H1 (cell line): ENCODE measurements at regions not wholly inside any gene's neighbourhood (a gene's known extent, or its start where the extent isn't known, plus 50 kb on each side); places are given as distances from the start of the nearest gene placed in this dataset.

Experiments used
- CTCF ChIA-PET: fragments of 300-600 bp; sonication (Branson Sonifier 250); formaldehyde crosslinking; loops from one replicate; lab custom pipeline; 2021; ENCODE audit not compliant: partially characterized antibody; lab: Charles Lee
- POLR2A ChIA-PET: fragments of 300-600 bp; sonication (Branson Sonifier 250); formaldehyde crosslinking; loops from one replicate; lab custom pipeline; 2021; ENCODE audit warnings: inconsistent platforms; ENCODE audit not compliant: partially characterized antibody; lab: Charles Lee
- DNase-seq, 2 experiments: peaks; one replicate each; pipeline versions ENCODE4 v3.0.0 to v3.0.0-alpha.2; 2010 to 2022; ENCODE audit warnings: low spot score in 2 of 2, low read depth in 1 of 2, mixed read lengths in 1 of 2
- FAIRE-seq: peaks from 2 replicates; lab custom pipeline; 2011; peaks lifted over from hg19 to GRCh38; lab: Jason Lieb, UNC
- H2AFZ ChIP-seq: 2 replicates; pipeline ENCODE4 v1.8.1; 2012; ENCODE audit warnings: low read length, inconsistent platforms
- H2AK5ac ChIP-seq: 2 replicates; pipeline ENCODE4 v1.6.1; 2013; ENCODE audit warnings: low read depth, low read length
- H2BK120ac ChIP-seq: replicated peaks from 2 replicates; pipeline ENCODE3; 2013; ENCODE audit warnings: low read depth, low read length, inconsistent platforms
- H2BK12ac ChIP-seq: 2 replicates; pipeline ENCODE4 v1.6.1; 2013; ENCODE audit warnings: low read depth, low read length
- H2BK15ac ChIP-seq: 2 replicates; pipeline ENCODE4 v1.6.1; 2013; ENCODE audit warnings: low read length
- H2BK20ac ChIP-seq: 2 replicates; pipeline ENCODE4 v1.6.1; 2013; ENCODE audit warnings: low read length
- H2BK5ac ChIP-seq: 2 replicates; pipeline ENCODE4 v1.6.1; 2013; ENCODE audit warnings: low read depth, low read length
- H3K14ac ChIP-seq: 2 replicates; pipeline ENCODE4 v1.6.1; 2013; ENCODE audit warnings: inconsistent platforms; ENCODE audit not compliant: insufficient read length
- H3K18ac ChIP-seq: 2 replicates; pipeline ENCODE4 v1.6.1; 2013; ENCODE audit warnings: low read length; ENCODE audit errors: extremely low read depth
- H3K23ac ChIP-seq: 2 replicates; pipeline ENCODE4 v1.6.1; 2013; ENCODE audit warnings: inconsistent platforms; ENCODE audit not compliant: insufficient read length
- H3K23me2 ChIP-seq: 2 replicates; pipeline ENCODE4 v1.6.1; 2013; ENCODE audit warnings: low read depth, low read length
- H3K27ac ChIP-seq: 2 replicates; pipeline ENCODE4 v1.6.1; 2011; ENCODE audit warnings: low read depth, low read length, inconsistent platforms
- H3K27me3 ChIP-seq, 4 experiments: replicated peaks in 1 of 4; 1 replicate in 1 of 4; 2 replicates in 3 of 4; pipeline versions ENCODE4 v1.6.1 to v1.8.1; 2011 to 2013; ENCODE audit warnings: low read length in 3 of 4, mild to moderate bottlenecking in 3 of 4, inconsistent platforms in 2 of 4, mixed read lengths in 2 of 4, moderate library complexity in 1 of 4; ENCODE audit not compliant: control insufficient read depth in 3 of 4, insufficient read depth in 3 of 4; ENCODE audit errors: extremely low read depth in 1 of 4
- H3K36me3 ChIP-seq, 4 experiments: 2 replicates each; pipeline versions ENCODE4 v1.6.1 to v1.8.1; 2011 to 2013; ENCODE audit warnings: mild to moderate bottlenecking in 4 of 4, low read length in 3 of 4, moderate library complexity in 2 of 4, control low read depth in 1 of 4, inconsistent platforms in 1 of 4; ENCODE audit not compliant: insufficient read depth in 4 of 4, control insufficient read depth in 2 of 4
- H3K4ac ChIP-seq: replicated peaks from 2 replicates; pipeline ENCODE3; 2013; ENCODE audit warnings: low read length, low read depth, mixed read lengths, inconsistent platforms; ENCODE audit not compliant: insufficient read length
- H3K4me1 ChIP-seq, 4 experiments: replicated peaks in 1 of 4; 1 replicate in 1 of 4; 2 replicates in 3 of 4; pipeline versions ENCODE4 v1.6.1 to v1.8.1; 2011 to 2013; ENCODE audit warnings: low read length in 3 of 4, inconsistent platforms in 2 of 4, mixed read lengths in 1 of 4; ENCODE audit not compliant: insufficient read depth in 4 of 4, control insufficient read depth in 3 of 4
- H3K4me2 ChIP-seq, 2 experiments: 2 replicates each; pipeline versions ENCODE4 v1.6.1 to v1.8.1; 2011 to 2013; ENCODE audit warnings: low read depth in 2 of 2, low read length in 2 of 2, control low read depth in 1 of 2, inconsistent platforms in 1 of 2, mild to moderate bottlenecking in 1 of 2; ENCODE audit not compliant: insufficient read depth in 1 of 2
- H3K4me3 ChIP-seq, 4 experiments: fragments of 200-600, 300-600 bp in 1 of 4; sonication (generic), shearing (Covaris generic), sonication (Bioruptor Twin) in 1 of 4; 2 replicates each; pipeline versions ENCODE4 v1.5.1 to v1.8.1; 2011 to 2016; ENCODE audit warnings: low read length in 4 of 4, low read depth in 3 of 4, control low read depth in 2 of 4, inconsistent platforms in 2 of 4, mild to moderate bottlenecking in 2 of 4, mixed read lengths in 1 of 4, moderate library complexity in 1 of 4; ENCODE audit not compliant: insufficient read depth in 2 of 4; ENCODE audit errors: extremely low read depth in 1 of 4
- H3K56ac ChIP-seq: replicated peaks from 2 replicates; pipeline ENCODE3; 2013; ENCODE audit warnings: low read depth, mild to moderate bottlenecking, mixed read lengths, low read length, inconsistent platforms; ENCODE audit not compliant: insufficient read length
- H3K79me1 ChIP-seq: 2 replicates; pipeline ENCODE4 v1.6.1; 2013; ENCODE audit warnings: low read depth, low read length, control low read depth
- H3K79me2 ChIP-seq, 2 experiments: 2 replicates each; pipeline versions ENCODE4 v1.6.1 to v1.8.1; 2012 to 2013; ENCODE audit warnings: low read length in 2 of 2, mild to moderate bottlenecking in 2 of 2, inconsistent platforms in 1 of 2; ENCODE audit not compliant: insufficient read depth in 2 of 2, control insufficient read depth in 1 of 2
- H3K9ac ChIP-seq, 4 experiments: replicated peaks in 1 of 4; 1 replicate in 1 of 4; 2 replicates in 3 of 4; pipeline versions ENCODE4 v1.6.1 to v1.8.1; 2011 to 2013; ENCODE audit warnings: low read depth in 3 of 4, low read length in 3 of 4, control low read depth in 2 of 4, mild to moderate bottlenecking in 2 of 4, moderate library complexity in 2 of 4, inconsistent platforms in 1 of 4; ENCODE audit errors: extremely low read depth in 1 of 4
- H3K9me3 ChIP-seq, 2 experiments: 2 replicates each; pipeline versions ENCODE4 v1.6.1 to v1.8.1; 2012 to 2013; ENCODE audit warnings: mild to moderate bottlenecking in 2 of 2, moderate library complexity in 2 of 2, control low read depth in 1 of 2, inconsistent platforms in 1 of 2, low read depth in 1 of 2, low read length in 1 of 2, mixed read lengths in 1 of 2; ENCODE audit not compliant: insufficient read depth in 2 of 2
- H4K20me1 ChIP-seq, 2 experiments: replicated peaks in 1 of 2; 2 replicates each; pipeline versions ENCODE3 to v1.8.1; 2011 to 2013; ENCODE audit warnings: inconsistent platforms in 2 of 2, low read length in 2 of 2, mild to moderate bottlenecking in 1 of 2; ENCODE audit not compliant: insufficient read depth in 2 of 2, control insufficient read depth in 1 of 2
- H4K5ac ChIP-seq: 2 replicates; pipeline ENCODE4 v1.6.1; 2013; ENCODE audit warnings: low read length, low read depth, mixed read lengths, inconsistent platforms; ENCODE audit not compliant: insufficient read length
- H4K8ac ChIP-seq: 2 replicates; pipeline ENCODE4 v1.8.0; 2013; ENCODE audit warnings: mild to moderate bottlenecking, moderate library complexity, low read length, inconsistent platforms; ENCODE audit not compliant: insufficient read depth; ENCODE audit errors: extremely low read depth
- H4K91ac ChIP-seq: replicated peaks from 2 replicates; pipeline ENCODE3; 2013; ENCODE audit warnings: low read length, mixed read lengths, inconsistent platforms; ENCODE audit not compliant: insufficient read length
- ASH2L ChIP-seq: fragments of 200-600, 300-600 bp; sonication (generic); IDR thresholded peaks from one replicate; pipeline ENCODE4 v1.7.1; 2017; ENCODE audit warnings: low read length
- BACH1 ChIP-seq: IDR thresholded peaks from 2 replicates; pipeline ENCODE4 v1.6.1; 2012; ENCODE audit warnings: low read length, improper control_type of control experiment
- BRCA1 ChIP-seq: IDR thresholded peaks from 2 replicates; pipeline ENCODE4 v1.6.1; 2012; ENCODE audit warnings: low read depth, low read length, improper control_type of control experiment
- CEBPB ChIP-seq: IDR thresholded peaks from 2 replicates; pipeline ENCODE4 v1.6.1; 2012; ENCODE audit warnings: low read depth, low read length
- CHD1 ChIP-seq: IDR thresholded peaks from 2 replicates; pipeline ENCODE4 v1.6.1; 2012; ENCODE audit warnings: low read depth, low read length, improper control_type of control experiment
- CHD2 ChIP-seq: IDR thresholded peaks from 2 replicates; pipeline ENCODE4 v1.6.1; 2012; ENCODE audit warnings: low read length, improper control_type of control experiment
- JUND ChIP-seq: IDR thresholded peaks from 2 replicates; pipeline ENCODE4 v1.6.1; 2011; ENCODE audit warnings: mild to moderate bottlenecking, improper control_type of control experiment, low read length
- KDM1A ChIP-seq: fragments of 200-600, 300-600 bp; sonication (generic); IDR thresholded peaks from 2 replicates; pipeline ENCODE4 v1.7.1; 2016; ENCODE audit warnings: mild to moderate bottlenecking, low read length, borderline replicate concordance
- RBBP5 ChIP-seq: IDR thresholded peaks from 2 replicates; pipeline ENCODE4 v1.7.1; 2012; ENCODE audit warnings: low read depth, mild to moderate bottlenecking, inconsistent platforms, low read length, moderate library complexity, borderline replicate concordance
- RFX5 ChIP-seq: IDR thresholded peaks from 2 replicates; pipeline ENCODE4 v1.6.1; 2011; ENCODE audit warnings: low read depth, low read length, improper control_type of control experiment, borderline replicate concordance
- SIN3A ChIP-seq, 2 experiments: IDR thresholded peaks in 1 of 2; conservative IDR thresholded peaks in 1 of 2; 2 replicates each; pipeline ENCODE4 v1.6.1; 2011 to 2012; ENCODE audit warnings: low read length in 2 of 2, improper control_type of control experiment in 1 of 2, low read depth in 1 of 2, mild to moderate bottlenecking in 1 of 2
- SIRT6 ChIP-seq: IDR thresholded peaks from one replicate; pipeline ENCODE4 v1.7.1; 2012; ENCODE audit warnings: low read length, inconsistent platforms
- SP1 ChIP-seq: IDR thresholded peaks from 2 replicates; pipeline ENCODE4 v1.6.1; 2011; ENCODE audit warnings: low read depth, low read length
- SP2 ChIP-seq: IDR thresholded peaks from 2 replicates; pipeline ENCODE4 v1.6.1; 2012; ENCODE audit warnings: mild to moderate bottlenecking, low read length, inconsistent platforms
- SRF ChIP-seq: IDR thresholded peaks from 2 replicates; pipeline ENCODE4 v1.6.1; 2011; ENCODE audit warnings: mild to moderate bottlenecking, low read depth, low read length, moderate library complexity
- TAF1 ChIP-seq: IDR thresholded peaks from 2 replicates; pipeline ENCODE4 v1.6.1; 2011; ENCODE audit warnings: mild to moderate bottlenecking, low read depth, low read length
- YY1 ChIP-seq: IDR thresholded peaks from 2 replicates; pipeline ENCODE4 v1.6.1; 2011; ENCODE audit warnings: low read depth, mild to moderate bottlenecking, low read length
- WGBS, 2 experiments: shearing (Covaris generic) in 1 of 2; methylation state at CpG; one replicate each; pipeline versions ENCODE4 v1.1.6 to v1.1.7; 2013 to 2015; ENCODE audit warnings: low lambda C conversion rate in 2 of 2, mixed read lengths in 2 of 2, inconsistent platforms in 1 of 2, low coverage in 1 of 2, missing lambda C conversion rate in 1 of 2; ENCODE audit not compliant: insufficient replicate concordance in 2 of 2, insufficient coverage in 1 of 2, insufficient read length in 1 of 2; ENCODE audit errors: extremely low coverage in 1 of 2, missing lambda C conversion rate in 1 of 2; 5-methylcytosine and 5-hydroxymethylcytosine counted together

DNA sequence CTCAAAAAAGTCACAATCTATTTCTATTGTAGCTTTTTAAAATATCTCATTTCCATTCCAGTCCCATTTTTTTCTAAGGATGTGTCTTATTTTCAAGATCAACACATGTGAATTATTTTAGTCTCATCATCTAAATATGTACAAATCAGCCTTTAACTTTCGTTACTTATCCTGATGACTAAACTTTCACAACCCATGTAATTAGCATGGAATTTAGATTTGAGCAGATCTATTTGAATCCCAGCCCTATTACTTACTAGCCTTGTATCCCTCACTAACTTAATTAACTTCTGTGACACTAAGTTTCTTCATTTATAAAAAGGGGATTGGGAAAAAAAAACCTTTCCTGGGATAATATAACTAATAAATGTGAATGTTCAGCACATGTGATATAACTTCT is 81.1 kb downstream of the UFM1 start:
- Histone ChIP-seq H3K27me3 (no peaks in the 10 kb centered on the region), H4K91ac (no peak overlapping the region), H2BK120ac (no peak overlapping the region), H3K18ac (no peak overlapping the region), H2AK5ac (no peak overlapping the region), H4K5ac (no peak overlapping the region), H4K8ac (no peak overlapping the region), H3K9me3 (no peaks in the 10 kb centered on the region), H3K9ac (no peak overlapping the region), H2BK5ac (no peak overlapping the region), H3K4me2 (no peak overlapping the region), H3K56ac (no peak overlapping the region), H3K36me3 (no peaks in the 10 kb centered on the region; a peak in 1 of 8 replicates), H3K4ac (no peak overlapping the region), H3K23ac (no peak overlapping the region), H3K27ac (no peak overlapping the region), H2AFZ (no peak overlapping the region), H2BK20ac (no peak overlapping the region), H2BK15ac (no peak overlapping the region), H2BK12ac (no peak overlapping the region), H3K79me1 (no peaks in the 10 kb centered on the region), H3K4me3 (no peak overlapping the region), H3K79me2 (no peaks in the 10 kb centered on the region), H3K4me1 (no peaks in the 10 kb centered on the region), H3K23me2 (no peaks in the 10 kb centered on the region), H4K20me1 (no peaks in the 10 kb centered on the region), H3K14ac (no peak overlapping the region)
- POLR2A ChIA-PET, result no interaction called here
- DNase-seq, result no peak
- CTCF ChIA-PET, result no interaction called here
- 79% methylated on average over 1 of the region's 1 CpG; no CpG with 5 or more reads in 1 of the 2 experiments for WGBS, 2 experiments
- no peak for FAIRE-seq
- no peak for TF ChIP-seq JUND
- no peak for TF ChIP-seq YY1
- TF ChIP-seq SP1, result no peak
- TF ChIP-seq TAF1, result no peak
- TF ChIP-seq CHD2, result no peak
- no peak for TF ChIP-seq SP2
- TF ChIP-seq KDM1A, result no peak
- no peak for TF ChIP-seq CEBPB
- TF ChIP-seq SRF, result no peak
- TF ChIP-seq SIN3A (conservative IDR thresholded peaks at IDR 0.05 in 1 of 2, IDR thresholded peaks at IDR 0.05 in 1 of 2; ENCODE audit: low read depth in 1 of 2, low read length in 2 of 2), result no peak
- TF ChIP-seq ASH2L, result no peak
- no peak for TF ChIP-seq RBBP5
- TF ChIP-seq RFX5, result no peak
- no peak for TF ChIP-seq BACH1
- TF ChIP-seq CHD1, result no peak
- no peak for TF ChIP-seq SIRT6
- no peak for TF ChIP-seq BRCA1
